ENCODE measurements at regions not wholly inside any gene's neighbourhood (a gene's known extent, or its start where the extent isn't known, plus 50 kb on each side); places are given as distances from the start of the nearest gene placed in this dataset.

DNA sequence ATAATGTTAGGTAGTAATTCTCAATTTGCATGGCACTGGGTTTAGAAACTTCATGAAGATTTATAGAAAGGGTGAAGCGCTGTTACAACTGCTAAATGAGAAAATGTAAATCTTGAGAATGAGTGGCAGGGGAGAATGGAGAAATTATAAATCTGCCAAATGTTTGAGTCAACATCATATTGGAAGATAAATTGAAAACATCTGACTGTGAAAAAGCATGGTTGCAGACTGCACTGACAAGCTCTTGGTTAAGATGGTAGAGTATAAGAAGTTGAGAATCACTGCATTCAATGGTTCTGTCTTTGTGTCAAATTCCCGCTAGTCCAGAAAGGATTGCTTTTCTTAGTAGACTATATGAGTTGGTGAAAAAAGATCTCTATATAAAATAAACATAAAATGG is 113.3 kb upstream of the DUSP10 start:
- TF ChIP-seq SUZ12 (IDR thresholded peaks at IDR 0.05) (no peak), HDGF (IDR thresholded peaks at IDR 0.05; ENCODE audit: borderline replicate concordance) (no peak), FOXM1 (IDR thresholded peaks at IDR 0.05; ENCODE audit: borderline replicate concordance) (no peak), LEF1 (IDR thresholded peaks at IDR 0.05; ENCODE audit: borderline replicate concordance) (no peak), BHLHE40 (IDR thresholded peaks at IDR 0.05; ENCODE audit: borderline replicate concordance) (no peak), ELF4 (IDR thresholded peaks at IDR 0.05) (no peak), FOXK2 (IDR thresholded peaks at IDR 0.05) (no peak), SP1 (IDR thresholded peaks at IDR 0.05) (no peak), FOXA1 (IDR thresholded peaks at IDR 0.05) (no peak), TARDBP (IDR thresholded peaks at IDR 0.05) (no peak), ZNF384 (IDR thresholded peaks at IDR 0.05) (no peak), ARNT (IDR thresholded peaks at IDR 0.05) (no peak), NFRKB (IDR thresholded peaks at IDR 0.05) (no peak)
- TF ChIP-seq, protein P1, sequence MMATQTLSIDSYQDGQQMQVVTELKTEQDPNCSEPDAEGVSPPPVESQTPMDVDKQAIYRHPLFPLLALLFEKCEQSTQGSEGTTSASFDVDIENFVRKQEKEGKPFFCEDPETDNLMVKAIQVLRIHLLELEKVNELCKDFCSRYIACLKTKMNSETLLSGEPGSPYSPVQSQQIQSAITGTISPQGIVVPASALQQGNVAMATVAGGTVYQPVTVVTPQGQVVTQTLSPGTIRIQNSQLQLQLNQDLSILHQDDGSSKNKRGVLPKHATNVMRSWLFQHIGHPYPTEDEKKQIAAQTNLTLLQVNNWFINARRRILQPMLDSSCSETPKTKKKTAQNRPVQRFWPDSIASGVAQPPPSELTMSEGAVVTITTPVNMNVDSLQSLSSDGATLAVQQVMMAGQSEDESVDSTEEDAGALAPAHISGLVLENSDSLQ (IDR thresholded peaks at IDR 0.05) = no peak
- no peak for DNase-seq (ENCODE audit: extremely low spot score)
- ChIA-PET CTCF (no interaction called here), POLR2A (no interaction called here)

DNA sequence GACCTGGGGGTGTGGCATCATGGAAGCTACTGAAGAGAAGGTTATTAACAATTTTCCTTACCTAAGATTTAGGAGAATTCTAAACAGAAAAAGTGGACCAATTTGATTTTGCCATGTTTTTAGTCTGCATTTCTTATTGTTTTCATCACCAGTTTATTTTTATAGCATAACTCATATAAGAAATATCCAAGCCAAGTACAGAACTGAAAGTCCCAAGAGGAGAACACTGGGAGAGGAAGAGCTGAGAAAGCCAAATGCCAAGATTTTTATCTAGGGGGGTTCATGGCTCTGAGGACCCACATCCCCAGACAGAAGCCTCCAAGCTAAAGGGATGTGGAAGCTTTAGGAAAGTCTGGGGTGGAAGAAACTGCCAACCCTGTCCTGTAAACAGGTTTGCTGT is 109.4 kb upstream of the DUSP10 start:
- POLR2A ChIA-PET = no interaction called here
- CTCF ChIA-PET = no interaction called here
- TF ChIP-seq LEF1 (IDR thresholded peaks at IDR 0.05; ENCODE audit: borderline replicate concordance) (no peak), ELF4 (IDR thresholded peaks at IDR 0.05) (no peak), SUZ12 (IDR thresholded peaks at IDR 0.05) (no peak), L3MBTL2 (conservative IDR thresholded peaks at IDR 0.05) (no peak), FOXK2 (IDR thresholded peaks at IDR 0.05) (no peak), ARNT (IDR thresholded peaks at IDR 0.05) (no peak)
- no peak for DNase-seq (ENCODE audit: extremely low spot score)

- DNase-seq (ENCODE audit: extremely low spot score) = peak; percentile 26
- POLR2A ChIA-PET = no interaction called here
- CTCF ChIA-PET = no interaction called here
- TF ChIP-seq NFRKB (IDR thresholded peaks at IDR 0.05) (no peak), L3MBTL2 (conservative IDR thresholded peaks at IDR 0.05) (peak; percentile 15; the same call in 1 of the 2 replicates), CTBP1 (IDR thresholded peaks at IDR 0.05; ENCODE audit: borderline replicate concordance) (no peak), SP1 (IDR thresholded peaks at IDR 0.05) (no peak), LEF1 (IDR thresholded peaks at IDR 0.05; ENCODE audit: borderline replicate concordance) (no peak)
Measured at GRCh38 chr1:221850470-221851187, 108.7 kb upstream of the DUSP10 start.

- ChIA-PET CTCF (no interaction called here), POLR2A (no interaction called here)
- no peak for DNase-seq (ENCODE audit: extremely low spot score)
- TF ChIP-seq BHLHE40 (IDR thresholded peaks at IDR 0.05; ENCODE audit: borderline replicate concordance) (no peak), FOXK2 (IDR thresholded peaks at IDR 0.05) (no peak), LEF1 (IDR thresholded peaks at IDR 0.05; ENCODE audit: borderline replicate concordance) (no peak), FOXA1 (IDR thresholded peaks at IDR 0.05) (no peak), SP1 (IDR thresholded peaks at IDR 0.05) (no peak), TARDBP (IDR thresholded peaks at IDR 0.05) (no peak), SUZ12 (IDR thresholded peaks at IDR 0.05) (no peak), NFRKB (IDR thresholded peaks at IDR 0.05) (no peak), FOXM1 (IDR thresholded peaks at IDR 0.05; ENCODE audit: borderline replicate concordance) (no peak), L3MBTL2 (conservative IDR thresholded peaks at IDR 0.05) (no peak), ZNF384 (IDR thresholded peaks at IDR 0.05) (no peak), HDGF (IDR thresholded peaks at IDR 0.05; ENCODE audit: borderline replicate concordance) (no peak), ARNT (IDR thresholded peaks at IDR 0.05) (no peak), CTBP1 (IDR thresholded peaks at IDR 0.05; ENCODE audit: borderline replicate concordance) (no peak), ELF4 (IDR thresholded peaks at IDR 0.05) (no peak)
- TF ChIP-seq, protein P1 (IDR thresholded peaks at IDR 0.05) = no peak
Measured at GRCh38 chr1:221849897-221850296, 108.0 kb upstream of the DUSP10 start.

GRCh38 chr1:221849110-221849509 is 107.2 kb upstream of the DUSP10 start:
- TF ChIP-seq, protein P1 (IDR thresholded peaks at IDR 0.05) = no peak
- TF ChIP-seq ZNF384 (IDR thresholded peaks at IDR 0.05) (no peak), HDGF (IDR thresholded peaks at IDR 0.05; ENCODE audit: borderline replicate concordance) (no peak), ARNT (IDR thresholded peaks at IDR 0.05) (no peak), ELF4 (IDR thresholded peaks at IDR 0.05) (no peak), FOXA1 (IDR thresholded peaks at IDR 0.05) (no peak), FOXK2 (IDR thresholded peaks at IDR 0.05) (no peak), SUZ12 (IDR thresholded peaks at IDR 0.05) (no peak), BHLHE40 (IDR thresholded peaks at IDR 0.05; ENCODE audit: borderline replicate concordance) (no peak), LEF1 (IDR thresholded peaks at IDR 0.05; ENCODE audit: borderline replicate concordance) (no peak), NFRKB (IDR thresholded peaks at IDR 0.05) (no peak), TARDBP (IDR thresholded peaks at IDR 0.05) (no peak), FOXM1 (IDR thresholded peaks at IDR 0.05; ENCODE audit: borderline replicate concordance) (no peak), CTBP1 (IDR thresholded peaks at IDR 0.05; ENCODE audit: borderline replicate concordance) (no peak), SP1 (IDR thresholded peaks at IDR 0.05) (no peak), L3MBTL2 (conservative IDR thresholded peaks at IDR 0.05) (no peak)
- DNase-seq (ENCODE audit: extremely low spot score) = no peak
- CTCF ChIA-PET = no interaction called here
- POLR2A ChIA-PET = no interaction called here

GRCh38 chr1:221847676-221848075 is 105.8 kb upstream of the DUSP10 start:
- ChIA-PET POLR2A (interaction anchor here (1.4 kb wide), 1 partner anchor 105 kb away, joined by 6 read pairs; the partner anchor contains the start of gene DUSP10), CTCF (no interaction called here)
- no peak for TF ChIP-seq SP1 (IDR thresholded peaks at IDR 0.05)
- no peak for TF ChIP-seq FOXA1 (IDR thresholded peaks at IDR 0.05)
- no peak for TF ChIP-seq ELF4 (IDR thresholded peaks at IDR 0.05)
- TF ChIP-seq, protein P1 (IDR thresholded peaks at IDR 0.05) = no peak
- TF ChIP-seq L3MBTL2 (conservative IDR thresholded peaks at IDR 0.05) = no peak
- no peak for TF ChIP-seq CTBP1 (IDR thresholded peaks at IDR 0.05; ENCODE audit: borderline replicate concordance)
- TF ChIP-seq LEF1 (IDR thresholded peaks at IDR 0.05; ENCODE audit: borderline replicate concordance) = no peak
- no peak for DNase-seq (ENCODE audit: extremely low spot score)
